ENCODE measurements at regions not wholly inside any gene's neighbourhood (a gene's known extent, or its start where the extent isn't known, plus 50 kb on each side); places are given as distances from the start of the nearest gene placed in this dataset.

- TF ChIP-seq HOXB6 (CRISPR knock-in tag; IDR thresholded peaks at IDR 0.05; ENCODE audit: borderline replicate concordance) (no peak), TRIM24 (IDR thresholded peaks at IDR 0.05) (no peak)
- TF ChIP-seq, protein P1, sequence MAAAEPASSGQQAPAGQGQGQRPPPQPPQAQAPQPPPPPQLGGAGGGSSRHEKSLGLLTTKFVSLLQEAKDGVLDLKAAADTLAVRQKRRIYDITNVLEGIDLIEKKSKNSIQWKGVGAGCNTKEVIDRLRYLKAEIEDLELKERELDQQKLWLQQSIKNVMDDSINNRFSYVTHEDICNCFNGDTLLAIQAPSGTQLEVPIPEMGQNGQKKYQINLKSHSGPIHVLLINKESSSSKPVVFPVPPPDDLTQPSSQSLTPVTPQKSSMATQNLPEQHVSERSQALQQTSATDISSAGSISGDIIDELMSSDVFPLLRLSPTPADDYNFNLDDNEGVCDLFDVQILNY (CRISPR knock-in tag; IDR thresholded peaks at IDR 0.05), result no peak
- TF ChIP-seq, protein P2, sequence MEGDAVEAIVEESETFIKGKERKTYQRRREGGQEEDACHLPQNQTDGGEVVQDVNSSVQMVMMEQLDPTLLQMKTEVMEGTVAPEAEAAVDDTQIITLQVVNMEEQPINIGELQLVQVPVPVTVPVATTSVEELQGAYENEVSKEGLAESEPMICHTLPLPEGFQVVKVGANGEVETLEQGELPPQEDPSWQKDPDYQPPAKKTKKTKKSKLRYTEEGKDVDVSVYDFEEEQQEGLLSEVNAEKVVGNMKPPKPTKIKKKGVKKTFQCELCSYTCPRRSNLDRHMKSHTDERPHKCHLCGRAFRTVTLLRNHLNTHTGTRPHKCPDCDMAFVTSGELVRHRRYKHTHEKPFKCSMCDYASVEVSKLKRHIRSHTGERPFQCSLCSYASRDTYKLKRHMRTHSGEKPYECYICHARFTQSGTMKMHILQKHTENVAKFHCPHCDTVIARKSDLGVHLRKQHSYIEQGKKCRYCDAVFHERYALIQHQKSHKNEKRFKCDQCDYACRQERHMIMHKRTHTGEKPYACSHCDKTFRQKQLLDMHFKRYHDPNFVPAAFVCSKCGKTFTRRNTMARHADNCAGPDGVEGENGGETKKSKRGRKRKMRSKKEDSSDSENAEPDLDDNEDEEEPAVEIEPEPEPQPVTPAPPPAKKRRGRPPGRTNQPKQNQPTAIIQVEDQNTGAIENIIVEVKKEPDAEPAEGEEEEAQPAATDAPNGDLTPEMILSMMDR (IDR thresholded peaks at IDR 0.05 in 2 of 3, conservative IDR thresholded peaks at IDR 0.05 in 1 of 3; ENCODE audit: insufficient read depth in 2 of 3, low read depth in 1 of 3, low read length in 3 of 3), result no peak
- TF ChIP-seq, protein P3, sequence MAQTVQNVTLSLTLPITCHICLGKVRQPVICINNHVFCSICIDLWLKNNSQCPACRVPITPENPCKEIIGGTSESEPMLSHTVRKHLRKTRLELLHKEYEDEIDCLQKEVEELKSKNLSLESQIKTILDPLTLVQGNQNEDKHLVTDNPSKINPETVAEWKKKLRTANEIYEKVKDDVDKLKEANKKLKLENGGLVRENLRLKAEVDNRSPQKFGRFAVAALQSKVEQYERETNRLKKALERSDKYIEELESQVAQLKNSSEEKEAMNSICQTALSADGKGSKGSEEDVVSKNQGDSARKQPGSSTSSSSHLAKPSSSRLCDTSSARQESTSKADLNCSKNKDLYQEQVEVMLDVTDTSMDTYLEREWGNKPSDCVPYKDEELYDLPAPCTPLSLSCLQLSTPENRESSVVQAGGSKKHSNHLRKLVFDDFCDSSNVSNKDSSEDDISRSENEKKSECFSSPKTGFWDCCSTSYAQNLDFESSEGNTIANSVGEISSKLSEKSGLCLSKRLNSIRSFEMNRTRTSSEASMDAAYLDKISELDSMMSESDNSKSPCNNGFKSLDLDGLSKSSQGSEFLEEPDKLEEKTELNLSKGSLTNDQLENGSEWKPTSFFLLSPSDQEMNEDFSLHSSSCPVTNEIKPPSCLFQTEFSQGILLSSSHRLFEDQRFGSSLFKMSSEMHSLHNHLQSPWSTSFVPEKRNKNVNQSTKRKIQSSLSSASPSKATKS (CRISPR knock-in tag; IDR thresholded peaks at IDR 0.05), result no peak
- TF ChIP-seq, protein P4, sequence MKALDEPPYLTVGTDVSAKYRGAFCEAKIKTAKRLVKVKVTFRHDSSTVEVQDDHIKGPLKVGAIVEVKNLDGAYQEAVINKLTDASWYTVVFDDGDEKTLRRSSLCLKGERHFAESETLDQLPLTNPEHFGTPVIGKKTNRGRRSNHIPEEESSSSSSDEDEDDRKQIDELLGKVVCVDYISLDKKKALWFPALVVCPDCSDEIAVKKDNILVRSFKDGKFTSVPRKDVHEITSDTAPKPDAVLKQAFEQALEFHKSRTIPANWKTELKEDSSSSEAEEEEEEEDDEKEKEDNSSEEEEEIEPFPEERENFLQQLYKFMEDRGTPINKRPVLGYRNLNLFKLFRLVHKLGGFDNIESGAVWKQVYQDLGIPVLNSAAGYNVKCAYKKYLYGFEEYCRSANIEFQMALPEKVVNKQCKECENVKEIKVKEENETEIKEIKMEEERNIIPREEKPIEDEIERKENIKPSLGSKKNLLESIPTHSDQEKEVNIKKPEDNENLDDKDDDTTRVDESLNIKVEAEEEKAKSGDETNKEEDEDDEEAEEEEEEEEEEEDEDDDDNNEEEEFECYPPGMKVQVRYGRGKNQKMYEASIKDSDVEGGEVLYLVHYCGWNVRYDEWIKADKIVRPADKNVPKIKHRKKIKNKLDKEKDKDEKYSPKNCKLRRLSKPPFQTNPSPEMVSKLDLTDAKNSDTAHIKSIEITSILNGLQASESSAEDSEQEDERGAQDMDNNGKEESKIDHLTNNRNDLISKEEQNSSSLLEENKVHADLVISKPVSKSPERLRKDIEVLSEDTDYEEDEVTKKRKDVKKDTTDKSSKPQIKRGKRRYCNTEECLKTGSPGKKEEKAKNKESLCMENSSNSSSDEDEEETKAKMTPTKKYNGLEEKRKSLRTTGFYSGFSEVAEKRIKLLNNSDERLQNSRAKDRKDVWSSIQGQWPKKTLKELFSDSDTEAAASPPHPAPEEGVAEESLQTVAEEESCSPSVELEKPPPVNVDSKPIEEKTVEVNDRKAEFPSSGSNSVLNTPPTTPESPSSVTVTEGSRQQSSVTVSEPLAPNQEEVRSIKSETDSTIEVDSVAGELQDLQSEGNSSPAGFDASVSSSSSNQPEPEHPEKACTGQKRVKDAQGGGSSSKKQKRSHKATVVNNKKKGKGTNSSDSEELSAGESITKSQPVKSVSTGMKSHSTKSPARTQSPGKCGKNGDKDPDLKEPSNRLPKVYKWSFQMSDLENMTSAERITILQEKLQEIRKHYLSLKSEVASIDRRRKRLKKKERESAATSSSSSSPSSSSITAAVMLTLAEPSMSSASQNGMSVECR (CRISPR knock-in tag; IDR thresholded peaks at IDR 0.05), result no peak
- TF ChIP-seq, protein P5, sequence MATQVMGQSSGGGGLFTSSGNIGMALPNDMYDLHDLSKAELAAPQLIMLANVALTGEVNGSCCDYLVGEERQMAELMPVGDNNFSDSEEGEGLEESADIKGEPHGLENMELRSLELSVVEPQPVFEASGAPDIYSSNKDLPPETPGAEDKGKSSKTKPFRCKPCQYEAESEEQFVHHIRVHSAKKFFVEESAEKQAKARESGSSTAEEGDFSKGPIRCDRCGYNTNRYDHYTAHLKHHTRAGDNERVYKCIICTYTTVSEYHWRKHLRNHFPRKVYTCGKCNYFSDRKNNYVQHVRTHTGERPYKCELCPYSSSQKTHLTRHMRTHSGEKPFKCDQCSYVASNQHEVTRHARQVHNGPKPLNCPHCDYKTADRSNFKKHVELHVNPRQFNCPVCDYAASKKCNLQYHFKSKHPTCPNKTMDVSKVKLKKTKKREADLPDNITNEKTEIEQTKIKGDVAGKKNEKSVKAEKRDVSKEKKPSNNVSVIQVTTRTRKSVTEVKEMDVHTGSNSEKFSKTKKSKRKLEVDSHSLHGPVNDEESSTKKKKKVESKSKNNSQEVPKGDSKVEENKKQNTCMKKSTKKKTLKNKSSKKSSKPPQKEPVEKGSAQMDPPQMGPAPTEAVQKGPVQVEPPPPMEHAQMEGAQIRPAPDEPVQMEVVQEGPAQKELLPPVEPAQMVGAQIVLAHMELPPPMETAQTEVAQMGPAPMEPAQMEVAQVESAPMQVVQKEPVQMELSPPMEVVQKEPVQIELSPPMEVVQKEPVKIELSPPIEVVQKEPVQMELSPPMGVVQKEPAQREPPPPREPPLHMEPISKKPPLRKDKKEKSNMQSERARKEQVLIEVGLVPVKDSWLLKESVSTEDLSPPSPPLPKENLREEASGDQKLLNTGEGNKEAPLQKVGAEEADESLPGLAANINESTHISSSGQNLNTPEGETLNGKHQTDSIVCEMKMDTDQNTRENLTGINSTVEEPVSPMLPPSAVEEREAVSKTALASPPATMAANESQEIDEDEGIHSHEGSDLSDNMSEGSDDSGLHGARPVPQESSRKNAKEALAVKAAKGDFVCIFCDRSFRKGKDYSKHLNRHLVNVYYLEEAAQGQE (IDR thresholded peaks at IDR 0.05; ENCODE audit: borderline replicate concordance), result no peak
- TF ChIP-seq, protein P5 (CRISPR knock-in tag; IDR thresholded peaks at IDR 0.05; ENCODE audit: low read depth), result no peak
These were observed 563.1 kb upstream of the RGS18 start for GRCh38 chr1:191595170-191595569.
